MM.1S (cell line): ENCODE measurements at regions not wholly inside any gene's neighbourhood (a gene's known extent, or its start where the extent isn't known, plus 50 kb on each side); places are given as distances from the start of the nearest gene placed in this dataset.

Source experiments
- DNase-seq: peaks from one replicate; pipeline ENCODE4 v3.0.0-alpha.2; 2015
- H2AFZ ChIP-seq: fragments of 300-600 bp; sonication (generic); 2 replicates; pipeline ENCODE4 v1.6.0; 2016; ENCODE audit warnings: antibody characterized with exemption, low read length
- H3F3A ChIP-seq: fragments of 300-600 bp; sonication (generic); 2 replicates; pipeline ENCODE4 v1.6.1; 2016; ENCODE audit warnings: mild to moderate bottlenecking, antibody characterized with exemption, low read length, moderate library complexity, mixed read lengths; ENCODE audit not compliant: insufficient read depth
- H3K27ac ChIP-seq: fragments of 300-600 bp; sonication (generic); 2 replicates; pipeline ENCODE4 v1.5.1; 2016; ENCODE audit warnings: mild to moderate bottlenecking, low read length
- H3K27me3 ChIP-seq: fragments of 300-600 bp; sonication (generic); replicated peaks from 2 replicates; pipeline ENCODE4 v1.6.0; 2016; ENCODE audit warnings: low read length; ENCODE audit not compliant: insufficient read depth
- H3K36me3 ChIP-seq: fragments of 300-600 bp; sonication (generic); replicated peaks from 2 replicates; pipeline ENCODE4 v1.6.1; 2016; ENCODE audit warnings: mild to moderate bottlenecking, low read length, mixed read lengths; ENCODE audit not compliant: insufficient read depth
- H3K4me1 ChIP-seq: fragments of 300-600 bp; sonication (generic); 2 replicates; pipeline ENCODE4 v1.6.1; 2016; ENCODE audit warnings: low read length, mixed read lengths
- H3K4me2 ChIP-seq: fragments of 300-600 bp; sonication (generic); 2 replicates; pipeline ENCODE4 v1.6.0; 2016; ENCODE audit warnings: low read depth, low read length
- H3K4me3 ChIP-seq: fragments of 300-600 bp; sonication (generic); 2 replicates; pipeline ENCODE4 v1.5.1; 2016; ENCODE audit warnings: low read length, mixed read lengths
- H3K79me2 ChIP-seq: fragments of 300-600 bp; sonication (generic); 2 replicates; pipeline ENCODE4 v1.6.1; 2016; ENCODE audit warnings: mixed run types, low read length, mixed read lengths
- H3K9ac ChIP-seq: fragments of 300-600 bp; sonication (generic); 2 replicates; pipeline ENCODE4 v1.6.1; 2016; ENCODE audit warnings: low read length, mixed read lengths
- H3K9me2 ChIP-seq: fragments of 300-600 bp; sonication (generic); replicated peaks from 2 replicates; pipeline ENCODE4 v1.6.1; 2016; ENCODE audit warnings: mild to moderate bottlenecking, low read length, mixed read lengths; ENCODE audit not compliant: insufficient read depth
- H3K9me3 ChIP-seq: fragments of 300-600 bp; sonication (generic); replicated peaks from 2 replicates; pipeline ENCODE4 v1.6.1; 2016; ENCODE audit warnings: mild to moderate bottlenecking, low read length, mixed read lengths; ENCODE audit not compliant: insufficient read depth
- H4K20me1 ChIP-seq: fragments of 300-600 bp; sonication (generic); 2 replicates; pipeline ENCODE4 v1.6.1; 2016; ENCODE audit warnings: mild to moderate bottlenecking, low read length, moderate library complexity, mixed read lengths; ENCODE audit not compliant: insufficient read depth
- EZH2 ChIP-seq: fragments of 300-600 bp; sonication (generic); optimal IDR thresholded peaks from 2 replicates; pipeline ENCODE3; 2017; ENCODE audit warnings: low read depth, mild to moderate bottlenecking, antibody characterized with exemption, low read length, mixed read lengths
- EZH2phosphoT487 ChIP-seq: fragments of 300-600 bp; sonication (generic); IDR thresholded peaks from 2 replicates; pipeline ENCODE4 v1.6.1; 2018; ENCODE audit warnings: antibody characterized with exemption, low read length
- TF ChIP-seq, protein P1 (sequence below): fragments of 300-600 bp; sonication (generic); IDR thresholded peaks from 2 replicates; pipeline ENCODE4 v1.5.1; 2016; ENCODE audit warnings: antibody characterized with exemption, low read length, mixed read lengths

GRCh38 chr3:513301-513700, 316.7 kb downstream of the CHL1 start:
- no peak overlapping the region for H3K4me2 ChIP-seq
- no peak overlapping the region for H2AFZ ChIP-seq
- no peaks in the 10 kb centered on the region for H3K27me3 ChIP-seq

GRCh38 chr3:514192-514591, 317.6 kb downstream of the CHL1 start:
- H3K9ac ChIP-seq: no peak overlapping the region
- no peaks in the 10 kb centered on the region for H3F3A ChIP-seq
- no peak overlapping the region for H2AFZ ChIP-seq
- H3K4me2 ChIP-seq: no peak overlapping the region
- H3K9me2 ChIP-seq: no peaks in the 10 kb centered on the region
- no peak overlapping the region for H3K4me3 ChIP-seq
- no peak overlapping the region for H3K27ac ChIP-seq
- H3K79me2 ChIP-seq: no peaks in the 10 kb centered on the region
- no peaks in the 10 kb centered on the region for H3K36me3 ChIP-seq
- TF ChIP-seq EZH2: no peak
- no peaks in the 10 kb centered on the region for H3K9me3 ChIP-seq
- DNase-seq: no peak
- H4K20me1 ChIP-seq: no peaks in the 10 kb centered on the region
- H3K27me3 ChIP-seq: no peaks in the 10 kb centered on the region
- 0 out of 2 replicates have a peak, but pooled peaks cover 5% of the 10 kb centered on the region for H3K4me1 ChIP-seq

More at GRCh38 chr3:513301-513700, 316.7 kb downstream of the CHL1 start:
- Histone ChIP-seq H3K9ac (no peak overlapping the region), H3K9me2 (no peaks in the 10 kb centered on the region), H3F3A (no peaks in the 10 kb centered on the region), H3K9me3 (no peaks in the 10 kb centered on the region), H3K79me2 (no peaks in the 10 kb centered on the region), H3K4me1 (0 out of 2 replicates have a peak, but pooled peaks cover 5% of the 10 kb centered on the region), H3K27ac (no peak overlapping the region), H4K20me1 (no peaks in the 10 kb centered on the region), H3K36me3 (no peaks in the 10 kb centered on the region), H3K4me3 (no peak overlapping the region)
- no peak for TF ChIP-seq EZH2phosphoT487
- TF ChIP-seq EZH2: no peak
- TF ChIP-seq, protein P1, sequence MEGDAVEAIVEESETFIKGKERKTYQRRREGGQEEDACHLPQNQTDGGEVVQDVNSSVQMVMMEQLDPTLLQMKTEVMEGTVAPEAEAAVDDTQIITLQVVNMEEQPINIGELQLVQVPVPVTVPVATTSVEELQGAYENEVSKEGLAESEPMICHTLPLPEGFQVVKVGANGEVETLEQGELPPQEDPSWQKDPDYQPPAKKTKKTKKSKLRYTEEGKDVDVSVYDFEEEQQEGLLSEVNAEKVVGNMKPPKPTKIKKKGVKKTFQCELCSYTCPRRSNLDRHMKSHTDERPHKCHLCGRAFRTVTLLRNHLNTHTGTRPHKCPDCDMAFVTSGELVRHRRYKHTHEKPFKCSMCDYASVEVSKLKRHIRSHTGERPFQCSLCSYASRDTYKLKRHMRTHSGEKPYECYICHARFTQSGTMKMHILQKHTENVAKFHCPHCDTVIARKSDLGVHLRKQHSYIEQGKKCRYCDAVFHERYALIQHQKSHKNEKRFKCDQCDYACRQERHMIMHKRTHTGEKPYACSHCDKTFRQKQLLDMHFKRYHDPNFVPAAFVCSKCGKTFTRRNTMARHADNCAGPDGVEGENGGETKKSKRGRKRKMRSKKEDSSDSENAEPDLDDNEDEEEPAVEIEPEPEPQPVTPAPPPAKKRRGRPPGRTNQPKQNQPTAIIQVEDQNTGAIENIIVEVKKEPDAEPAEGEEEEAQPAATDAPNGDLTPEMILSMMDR: no peak
- no peak for DNase-seq

- no peak for TF ChIP-seq EZH2
- TF ChIP-seq, protein P1: no peak
- TF ChIP-seq EZH2phosphoT487: no peak
Measured at GRCh38 chr3:519026-519425, 322.5 kb downstream of the CHL1 start.

GRCh38 chr3:522888-523287, 326.3 kb downstream of the CHL1 start:
- peak overlapping the region; percentile 22; the same call in 1 of the 2 replicates for H3K4me3 ChIP-seq
- no peaks in the 10 kb centered on the region for H3K79me2 ChIP-seq
- no peaks in the 10 kb centered on the region for H3K9me2 ChIP-seq
- no peaks in the 10 kb centered on the region for H3K36me3 ChIP-seq
- peak; percentile 40 for DNase-seq
- peak overlapping the region; percentile 58 for H2AFZ ChIP-seq
- H4K20me1 ChIP-seq: no peaks in the 10 kb centered on the region
- H3F3A ChIP-seq: no peaks in the 10 kb centered on the region
- no peak overlapping the region for H3K9ac ChIP-seq
- no peak for TF ChIP-seq EZH2phosphoT487
- no peak for TF ChIP-seq EZH2
- TF ChIP-seq, protein P1: no peak
- H3K27ac ChIP-seq: peak overlapping the region; percentile 81
- H3K9me3 ChIP-seq: no peaks in the 10 kb centered on the region
- H3K27me3 ChIP-seq: no peaks in the 10 kb centered on the region
- H3K4me1 ChIP-seq: peaks cover 28% of the 10 kb centered on the region
- H3K4me2 ChIP-seq: peak overlapping the region; percentile 47; the same call in 1 of the 2 replicates

More at GRCh38 chr3:519026-519425, 322.5 kb downstream of the CHL1 start:
- H2AFZ ChIP-seq: no peak overlapping the region
- no peaks in the 10 kb centered on the region for H3K9me2 ChIP-seq
- no peak overlapping the region for H3K4me2 ChIP-seq
- H4K20me1 ChIP-seq: no peaks in the 10 kb centered on the region
- no peak overlapping the region for H3K9ac ChIP-seq
- H3K4me3 ChIP-seq: no peak overlapping the region
- H3K9me3 ChIP-seq: no peaks in the 10 kb centered on the region
- peaks cover 15% of the 10 kb centered on the region for H3K4me1 ChIP-seq
- DNase-seq: no peak
- H3K36me3 ChIP-seq: no peaks in the 10 kb centered on the region
- H3K27ac ChIP-seq: no peak overlapping the region
- no peaks in the 10 kb centered on the region for H3K27me3 ChIP-seq
- no peaks in the 10 kb centered on the region for H3F3A ChIP-seq
- H3K79me2 ChIP-seq: no peaks in the 10 kb centered on the region
